ENCODE measurements at regions not wholly inside any gene's neighbourhood (a gene's known extent, or its start where the extent isn't known, plus 50 kb on each side); places are given as distances from the start of the nearest gene placed in this dataset.

GRCh38 chr16:72424757-72425156 lies 252.8 kb upstream of the PMFBP1 start:
- H3K9me3 Mint-ChIP-seq (ENCODE audit: low read depth, unreplicated experiment): peaks cover 8% of the 10 kb centered on the region
- intact Hi-C loops (cut with micrococcal nuclease; ENCODE audit: unreplicated experiment): no loop called here
- no peak overlapping the region for H3K4me3 Mint-ChIP-seq (ENCODE audit: low read depth, unreplicated experiment)
- TF ChIP-seq CTCF (IDR thresholded peaks at IDR 0.05; ENCODE audit: unreplicated experiment): no peak
- no TSS peak for BruUV-seq (replicated peaks)
- H3K27ac Mint-ChIP-seq (ENCODE audit: unreplicated experiment): no peak overlapping the region
- CTCF ChIA-PET: interaction anchor here (0.7 to 0.8 kb wide), 2 partner anchors 12 to 54 kb away, joined by 3 to 8 read pairs; no protein-coding TSS in a partner anchor
- H3K36me3 Mint-ChIP-seq (ENCODE audit: insufficient read depth, unreplicated experiment): no peaks in the 10 kb centered on the region
- H3K27me3 Mint-ChIP-seq (ENCODE audit: unreplicated experiment): no peaks in the 10 kb centered on the region
- DNase-seq: no peak
- peaks cover under 1% of the 10 kb centered on the region for H3K4me1 Mint-ChIP-seq (ENCODE audit: low read depth, unreplicated experiment)

- CTCF ChIA-PET: no interaction called here
- no peaks in the 10 kb centered on the region for H3K36me3 Mint-ChIP-seq (ENCODE audit: insufficient read depth, unreplicated experiment)
- peaks cover 8% of the 10 kb centered on the region for H3K9me3 Mint-ChIP-seq (ENCODE audit: low read depth, unreplicated experiment)
- no peaks in the 10 kb centered on the region for H3K27me3 Mint-ChIP-seq (ENCODE audit: unreplicated experiment)
- BruUV-seq (replicated peaks): no TSS peak
- no peak overlapping the region for H3K27ac Mint-ChIP-seq (ENCODE audit: unreplicated experiment)
- intact Hi-C loops (cut with micrococcal nuclease; ENCODE audit: unreplicated experiment): no loop called here
- no peak for TF ChIP-seq CTCF (IDR thresholded peaks at IDR 0.05; ENCODE audit: unreplicated experiment)
- no peak for DNase-seq
- H3K4me3 Mint-ChIP-seq (ENCODE audit: low read depth, unreplicated experiment): no peak overlapping the region
- H3K4me1 Mint-ChIP-seq (ENCODE audit: low read depth, unreplicated experiment): no peaks in the 10 kb centered on the region
Observed at GRCh38 chr16:72422308-72422897, 250.4 kb upstream of the PMFBP1 start.

- Mint-ChIP-seq H3K27ac (ENCODE audit: unreplicated experiment) (no peak overlapping the region), H3K4me1 (ENCODE audit: low read depth, unreplicated experiment) (no peaks in the 10 kb centered on the region), H3K9me3 (ENCODE audit: low read depth, unreplicated experiment) (peaks cover 8% of the 10 kb centered on the region), H3K27me3 (ENCODE audit: unreplicated experiment) (no peaks in the 10 kb centered on the region), H3K36me3 (ENCODE audit: insufficient read depth, unreplicated experiment) (no peaks in the 10 kb centered on the region), H3K4me3 (ENCODE audit: low read depth, unreplicated experiment) (no peak overlapping the region)
- no peak for DNase-seq
- CTCF ChIA-PET: interaction anchor here (0.6 kb wide), 1 partner anchor 12 kb away, joined by 4 read pairs; no protein-coding TSS in a partner anchor
- TF ChIP-seq CTCF (IDR thresholded peaks at IDR 0.05; ENCODE audit: unreplicated experiment): no peak
- no TSS peak for BruUV-seq (replicated peaks)
- intact Hi-C loops (cut with micrococcal nuclease; ENCODE audit: unreplicated experiment): no loop called here
Observed at GRCh38 chr16:72419638-72420037, 247.7 kb upstream of the PMFBP1 start.

GRCh38 chr16:72415379-72415778 lies 243.4 kb upstream of the PMFBP1 start:
- no peaks in the 10 kb centered on the region for H3K27me3 Mint-ChIP-seq (ENCODE audit: unreplicated experiment)
- no peak for DNase-seq
- no peaks in the 10 kb centered on the region for H3K4me1 Mint-ChIP-seq (ENCODE audit: low read depth, unreplicated experiment)
- H3K36me3 Mint-ChIP-seq (ENCODE audit: insufficient read depth, unreplicated experiment): no peaks in the 10 kb centered on the region
- no peaks in the 10 kb centered on the region for H3K9me3 Mint-ChIP-seq (ENCODE audit: low read depth, unreplicated experiment)
- intact Hi-C loops (cut with micrococcal nuclease; ENCODE audit: unreplicated experiment): no loop called here
- TF ChIP-seq CTCF (IDR thresholded peaks at IDR 0.05; ENCODE audit: unreplicated experiment): no peak
- BruUV-seq (replicated peaks): no TSS peak
- no peak overlapping the region for H3K27ac Mint-ChIP-seq (ENCODE audit: unreplicated experiment)
- no peak overlapping the region for H3K4me3 Mint-ChIP-seq (ENCODE audit: low read depth, unreplicated experiment)
- CTCF ChIA-PET: no interaction called here
